GM18873 (cell line): ENCODE measurements at regions not wholly inside any gene's neighbourhood (a gene's known extent, or its start where the extent isn't known, plus 50 kb on each side); places are given as distances from the start of the nearest gene placed in this dataset.
"Not testable (repeated sequence)": the region's sequence is repeated elsewhere in the genome, so short reads cannot be mapped to it uniquely, and the experiment has no call there.

Source experiments
- ATAC-seq: cut with Tn5 transposase; IDR thresholded peaks from one replicate; pipeline ENCODE4 v1.9.1; 2021; ENCODE audit warnings: mild to moderate bottlenecking, moderate library complexity, moderate number of reproducible peaks; ENCODE audit not compliant: unreplicated experiment, low FRiP score

DNA sequence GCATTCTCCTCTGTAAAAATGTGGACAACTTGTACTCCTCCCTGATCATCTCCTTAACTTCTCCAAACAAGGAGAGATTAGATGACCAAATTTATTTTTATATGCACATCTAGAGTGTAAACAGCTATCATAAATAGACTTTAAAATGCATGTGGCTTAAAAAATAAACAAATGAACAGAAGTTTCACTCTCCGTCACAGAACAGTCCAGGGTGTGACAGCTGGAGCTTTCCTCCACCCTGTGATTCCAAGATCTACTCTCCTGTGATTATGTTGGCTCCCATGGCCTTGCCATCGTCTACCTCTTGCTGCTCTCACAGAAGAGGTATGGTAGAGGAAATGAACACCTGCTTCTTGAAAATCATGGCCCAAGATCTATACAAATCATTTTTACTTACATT lies 560.2 kb downstream of the TOX3 start:
- ATAC-seq, result no peak

- ATAC-seq, result no peak
Measured at GRCh38 chr16:51986301-51986700, 560.6 kb downstream of the TOX3 start.

DNA sequence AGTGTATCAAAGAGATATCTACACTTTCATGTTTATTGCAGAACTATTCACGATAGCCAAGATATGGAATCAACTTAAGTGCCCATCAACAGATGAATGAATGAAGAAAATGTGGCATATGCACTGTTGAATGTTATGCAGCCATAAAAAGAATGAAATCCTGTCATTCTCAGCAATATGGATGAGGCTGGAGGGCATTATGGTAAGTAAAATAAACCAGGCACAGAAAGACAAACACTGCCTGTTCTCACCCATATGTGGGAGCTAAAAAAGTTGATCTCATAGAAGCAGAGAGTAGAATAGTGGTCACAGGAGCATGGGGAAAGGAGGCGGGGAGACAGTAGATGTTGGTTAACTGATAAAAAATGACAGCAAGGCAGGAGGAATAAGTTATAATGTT lies 561.8 kb downstream of the TOX3 start:
- no peak for ATAC-seq

DNA sequence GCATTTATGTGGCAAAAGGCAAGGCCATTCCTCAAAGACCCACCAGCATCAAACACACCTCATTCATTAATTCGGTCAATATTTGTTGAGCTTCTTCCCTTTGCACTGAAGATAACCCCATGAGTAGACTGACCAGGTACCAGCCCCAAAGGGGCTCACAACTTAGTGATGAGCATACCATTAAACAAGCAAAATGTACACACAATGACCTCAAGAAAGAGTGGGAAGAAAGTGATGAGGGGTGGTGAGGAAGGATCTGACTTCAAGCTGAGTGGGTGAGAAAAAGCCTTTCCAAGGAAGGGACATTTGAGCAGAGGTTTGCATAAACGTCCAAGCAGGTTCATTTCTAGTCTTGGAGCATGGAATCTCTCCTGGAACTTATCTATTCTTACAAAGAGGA lies 562.5 kb downstream of the TOX3 start:
- no peak for ATAC-seq

GRCh38 chr16:51982715-51983680 lies 563.9 kb downstream of the TOX3 start:
- ATAC-seq, result no peak

GRCh38 chr16:51981725-51982124 lies 565.2 kb downstream of the TOX3 start:
- ATAC-seq, result no peak

DNA sequence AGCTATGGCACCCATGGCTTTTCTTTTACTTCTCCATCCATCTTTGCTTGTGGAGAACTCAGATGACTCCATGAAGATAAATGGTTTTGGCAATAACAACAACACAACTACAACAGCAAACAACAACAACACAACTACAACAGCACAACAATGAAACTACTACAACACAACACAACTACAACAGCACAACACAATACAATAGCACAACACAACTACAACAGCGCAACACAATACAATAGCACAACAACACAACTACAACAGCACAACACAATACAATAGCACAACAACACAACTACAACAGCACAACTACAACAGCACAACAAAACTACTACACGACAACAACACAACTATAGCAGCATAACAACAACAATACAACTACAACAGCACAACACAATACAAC lies 569.4 kb downstream of the TOX3 start:
- not testable (repeated sequence) for ATAC-seq

- ATAC-seq, result no peak
Measured at GRCh38 chr16:51971184-51971583, 575.8 kb downstream of the TOX3 start.

GRCh38 chr16:51968749-51969148 lies 578.2 kb downstream of the TOX3 start:
- no peak for ATAC-seq

GRCh38 chr16:51967646-51968045 lies 579.3 kb downstream of the TOX3 start:
- ATAC-seq, result no peak

- no peak for ATAC-seq
Measured at GRCh38 chr16:51960931-51961330, 586.0 kb downstream of the TOX3 start.

DNA sequence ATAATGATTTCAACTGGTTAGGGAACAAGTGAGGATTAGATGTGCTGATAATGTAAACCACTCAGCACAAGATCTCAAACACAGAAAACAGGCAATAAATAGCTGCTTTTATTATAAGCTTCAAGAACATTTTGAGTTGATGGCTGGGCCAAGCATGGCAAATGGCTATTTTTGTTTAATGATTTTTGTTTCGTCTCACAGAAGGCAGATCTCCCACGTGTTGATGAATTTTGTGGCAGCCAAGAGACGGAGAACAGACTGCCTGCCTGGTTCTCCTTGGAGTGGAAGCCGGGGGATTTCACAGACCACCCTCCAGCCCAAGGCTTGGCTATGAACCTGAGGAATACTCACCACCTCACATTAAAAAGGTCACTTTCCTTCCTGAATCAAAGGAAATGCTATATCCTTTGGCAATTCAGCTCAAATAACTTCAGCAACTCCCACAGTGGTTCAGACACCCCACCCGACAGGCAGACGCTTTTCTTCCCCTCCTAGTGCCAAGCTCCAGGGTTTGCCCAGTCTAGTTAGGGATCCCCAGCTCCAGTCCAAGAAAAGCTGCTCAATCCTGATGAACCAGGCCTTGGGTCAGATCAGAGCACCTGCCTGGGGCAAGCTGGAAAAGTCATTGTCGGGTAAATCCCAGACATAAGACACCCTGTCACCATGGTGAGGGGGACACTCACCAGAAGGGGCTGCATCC lies 593.5 kb downstream of the TOX3 start:
- ATAC-seq, result no peak

DNA sequence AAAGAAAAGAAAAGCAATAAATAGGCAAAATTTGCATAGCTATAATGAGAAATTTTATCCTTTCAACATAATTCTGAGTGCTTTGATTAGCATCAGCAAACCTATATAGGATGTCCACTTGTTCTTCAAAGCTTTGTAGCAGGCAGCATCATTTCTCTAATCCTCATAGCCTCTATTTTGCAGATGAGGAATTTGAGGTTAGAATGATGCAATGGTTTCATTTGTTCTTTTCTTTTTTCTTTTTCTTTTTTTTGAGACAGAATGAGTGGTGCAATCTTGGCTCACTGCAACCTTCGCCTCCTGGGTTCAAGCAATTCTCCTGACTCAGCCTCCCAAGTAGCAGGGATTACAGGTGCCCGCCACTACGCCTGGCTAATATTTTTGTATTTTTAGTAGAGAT lies 594.4 kb downstream of the TOX3 start:
- no peak for ATAC-seq

DNA sequence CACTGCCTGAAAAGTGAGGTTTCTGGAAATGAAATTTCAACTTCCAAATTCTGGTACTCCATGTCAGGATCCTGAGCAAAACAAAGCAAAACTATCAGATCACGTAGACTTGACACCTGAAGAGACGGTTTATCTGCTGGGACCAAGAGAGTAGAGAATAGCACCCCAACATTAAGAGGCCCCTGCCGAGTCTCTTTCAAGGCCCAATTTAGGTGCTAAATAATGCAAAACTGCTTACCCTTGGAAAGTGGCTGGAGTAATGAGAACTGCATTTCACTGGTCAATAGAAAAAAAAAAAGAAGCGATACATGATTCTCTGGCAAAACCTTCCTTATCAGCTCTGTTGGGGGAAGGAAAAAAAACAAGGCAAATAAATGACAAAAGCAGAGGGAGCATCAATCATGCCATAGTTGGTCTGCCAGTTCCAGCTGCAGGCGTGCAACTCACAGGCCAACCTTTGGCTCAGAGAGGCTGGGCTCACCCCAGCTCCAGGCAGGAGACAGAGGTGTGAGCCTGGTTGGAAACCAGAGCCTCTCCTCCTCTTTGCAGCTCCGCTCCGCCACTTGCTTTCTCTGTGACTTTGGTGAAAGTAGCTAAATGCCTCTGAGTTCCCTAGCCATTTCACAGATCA lies 595.2 kb downstream of the TOX3 start:
- ATAC-seq, result no peak

DNA sequence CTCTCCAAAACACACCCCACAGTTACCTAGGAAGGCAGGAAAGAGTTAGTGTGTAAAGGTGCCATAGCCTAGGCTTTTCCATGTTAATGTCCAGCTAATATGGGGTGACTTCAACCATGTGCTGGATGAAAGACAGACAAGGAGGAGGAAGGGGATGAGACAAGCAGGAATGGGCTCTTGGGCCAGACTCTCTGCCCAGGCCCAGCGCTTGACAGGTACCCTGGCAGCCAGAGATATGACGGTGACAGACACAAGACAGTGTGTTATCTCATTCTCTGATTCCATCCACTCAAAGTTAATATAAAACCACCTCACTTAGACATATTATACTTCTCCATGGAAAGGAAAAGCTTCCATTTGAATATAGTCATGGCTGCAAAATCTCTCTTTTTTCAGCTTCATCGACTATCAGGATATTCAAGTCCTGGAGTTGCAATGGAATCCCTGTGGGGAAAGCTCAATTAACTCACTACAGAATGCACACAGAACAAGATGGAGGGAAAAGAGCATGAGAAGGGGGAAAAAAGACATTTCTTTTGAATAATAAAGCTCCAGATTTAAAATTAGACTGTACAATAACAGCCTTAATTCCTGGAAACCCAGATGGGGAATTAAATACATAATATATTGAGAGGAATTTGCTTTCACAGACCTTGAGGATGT lies 596.7 kb downstream of the TOX3 start:
- ATAC-seq, result no peak

DNA sequence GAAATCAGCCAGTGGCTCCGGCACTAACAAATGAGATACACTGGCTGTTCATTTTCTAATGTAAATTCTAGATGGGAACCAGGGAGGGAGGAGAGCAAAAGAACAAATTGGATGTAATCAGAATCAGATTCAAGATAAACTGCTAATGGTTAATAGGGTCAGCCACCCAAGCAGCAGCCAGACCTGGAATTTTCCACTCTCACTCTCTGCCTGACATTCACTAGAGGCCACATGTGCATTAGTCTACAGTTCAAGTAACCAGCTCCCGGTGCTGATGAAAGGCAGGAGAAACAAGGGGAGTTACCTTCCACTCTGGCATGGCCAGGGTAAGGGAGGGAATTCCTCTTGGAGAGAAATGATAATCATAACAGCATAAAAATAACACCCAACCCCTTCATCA lies 597.7 kb downstream of the TOX3 start:
- no peak for ATAC-seq

DNA sequence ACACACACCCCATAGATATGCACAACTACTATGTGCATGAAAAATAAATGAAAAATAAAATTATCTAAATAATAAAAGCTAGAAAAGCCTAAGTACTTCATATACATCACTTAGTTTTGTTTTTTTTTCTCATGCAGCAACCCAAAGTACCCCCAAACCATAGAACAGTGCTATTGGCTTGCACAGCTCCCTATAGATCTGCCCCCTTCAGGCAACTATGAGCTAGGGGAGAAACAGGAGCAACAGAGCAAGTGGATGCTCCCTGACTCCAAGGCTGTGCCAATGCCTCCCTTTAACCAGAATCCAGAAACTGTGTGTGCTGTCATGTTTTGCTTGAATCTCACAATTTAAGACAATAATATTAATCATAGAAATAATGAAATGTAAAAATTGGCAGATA lies 605.5 kb downstream of the TOX3 start:
- ATAC-seq, result no peak

- no peak for ATAC-seq
Measured at GRCh38 chr16:51940183-51940582, 606.8 kb downstream of the TOX3 start.

- ATAC-seq, result no peak
Measured at GRCh38 chr16:51939378-51939871, 607.5 kb downstream of the TOX3 start.

DNA sequence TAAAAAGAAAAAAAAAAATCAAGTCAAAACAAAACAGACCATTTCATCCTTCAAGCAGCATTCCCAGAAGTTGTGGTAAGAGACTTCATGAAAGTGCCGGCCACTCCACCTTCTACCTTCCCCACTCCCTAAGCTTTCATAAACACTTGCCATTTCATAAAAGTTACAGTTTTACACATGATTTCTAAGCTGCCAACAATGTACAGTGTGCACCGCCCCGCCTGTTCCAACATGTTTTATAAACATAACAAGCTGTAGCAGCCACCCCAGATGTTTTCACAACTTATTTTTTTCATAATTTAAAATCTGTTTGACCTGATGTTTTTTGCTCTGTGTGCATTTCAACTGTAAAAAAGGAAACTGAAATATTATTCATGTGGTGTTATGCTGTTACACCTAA lies 608.1 kb downstream of the TOX3 start:
- ATAC-seq, result no peak

- ATAC-seq, result no peak
Measured at GRCh38 chr16:51937771-51938170, 609.2 kb downstream of the TOX3 start.
